Retinal pigment epithelial cell (primary cell): ENCODE measurements at regions not wholly inside any gene's neighbourhood (a gene's known extent, or its start where the extent isn't known, plus 50 kb on each side); places are given as distances from the start of the nearest gene placed in this dataset.
"Not testable (repeated sequence)": the region's sequence is repeated elsewhere in the genome, so short reads cannot be mapped to it uniquely, and the experiment has no call there.

Source experiments
- DNase-seq: peaks from one replicate; pipeline ENCODE4 v3.0.0-alpha.2; 2010; ENCODE audit warnings: low read depth
- H3K4me3 ChIP-seq: 2 replicates; pipeline ENCODE4 v1.5.1; 2011; ENCODE audit warnings: mild to moderate bottlenecking, low read length, control low read depth, moderate library complexity
- CTCF ChIP-seq: conservative IDR thresholded peaks from 2 replicates; pipeline ENCODE4 v1.5.1; 2011; ENCODE audit warnings: low read depth, low read length, control low read depth, inconsistent platforms

- DNase-seq: no peak
- TF ChIP-seq CTCF: no peak
- H3K4me3 ChIP-seq: no peak overlapping the region
Observed at GRCh38 chr2:195535911-195536522, 121.0 kb upstream of the SLC39A10 start.

- no peak for DNase-seq
- TF ChIP-seq CTCF: no peak
- no peak overlapping the region for H3K4me3 ChIP-seq
Observed at GRCh38 chr2:195534971-195535370, 122.1 kb upstream of the SLC39A10 start.

GRCh38 chr2:195533771-195534642, 123.0 kb upstream of the SLC39A10 start:
- peak; percentile 2 for TF ChIP-seq CTCF
- DNase-seq: no peak
- no peak overlapping the region for H3K4me3 ChIP-seq

GRCh38 chr2:195532628-195533271, 124.3 kb upstream of the SLC39A10 start:
- no peak for TF ChIP-seq CTCF
- H3K4me3 ChIP-seq: no peak overlapping the region
- DNase-seq: no peak

- no peak for TF ChIP-seq CTCF
- DNase-seq: no peak
- no peak overlapping the region for H3K4me3 ChIP-seq
Observed at GRCh38 chr2:195532255-195532627, 124.8 kb upstream of the SLC39A10 start.

GRCh38 chr2:195531754-195532153, 125.3 kb upstream of the SLC39A10 start:
- DNase-seq: no peak
- H3K4me3 ChIP-seq: no peak overlapping the region
- no peak for TF ChIP-seq CTCF

GRCh38 chr2:195523242-195523641, 133.8 kb upstream of the SLC39A10 start:
- DNase-seq, H3K4me3 ChIP-seq: not testable (repeated sequence)
